ENCODE measurements at regions not wholly inside any gene's neighbourhood (a gene's known extent, or its start where the extent isn't known, plus 50 kb on each side); places are given as distances from the start of the nearest gene placed in this dataset.

DNA sequence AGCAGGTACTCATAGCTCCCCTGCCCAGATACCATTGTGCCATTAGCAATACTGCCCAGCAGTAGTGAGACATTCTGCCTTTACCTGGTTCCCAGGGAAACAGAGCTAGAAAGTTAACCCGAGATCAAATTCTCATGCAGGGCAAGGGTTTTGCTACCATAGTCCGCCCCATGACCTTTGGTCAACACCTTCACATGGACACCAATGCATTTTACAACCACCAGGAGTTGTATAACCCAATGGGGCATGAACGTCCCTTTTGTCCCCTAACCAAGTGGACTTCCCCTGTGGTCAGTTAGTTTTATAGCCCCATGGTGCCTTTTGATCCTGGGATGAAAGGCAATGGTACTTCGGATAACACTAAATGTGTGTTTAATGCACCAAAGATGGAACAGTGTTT, 151.7 kb upstream of the IQSEC1 start:
- no peak for DNase-seq

DNA sequence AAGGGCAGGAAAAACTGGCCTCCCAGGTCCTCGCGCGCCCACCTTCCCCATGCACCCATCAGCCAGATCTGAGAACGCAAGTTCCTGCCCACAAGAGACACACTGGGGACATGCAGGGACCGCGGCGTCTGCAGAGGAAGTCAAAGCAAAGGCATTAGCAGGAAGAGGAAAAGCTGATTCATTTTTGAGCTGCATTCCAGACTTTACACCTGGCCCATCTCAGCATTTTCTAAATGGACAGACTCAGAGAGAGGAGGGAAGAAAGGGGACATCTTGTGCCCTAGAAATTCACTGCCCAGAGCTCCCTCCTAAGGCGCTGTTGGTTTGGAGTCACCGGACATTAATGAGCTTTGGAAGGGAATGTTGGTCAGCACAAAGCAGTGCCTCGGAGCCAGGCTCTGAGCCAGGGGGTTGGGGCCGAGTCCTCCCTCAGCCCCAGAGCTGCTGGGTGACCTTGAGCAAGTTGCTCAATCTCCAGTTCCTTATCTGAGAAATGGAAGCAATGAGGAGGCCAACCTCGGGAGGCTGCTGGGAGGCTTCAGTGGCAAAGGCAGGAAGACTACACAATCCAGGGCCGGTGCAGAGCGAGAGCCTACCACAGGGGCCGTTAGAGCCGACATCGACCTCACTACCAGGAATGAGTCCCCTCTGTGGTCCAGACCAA, 150.5 kb upstream of the IQSEC1 start:
- DNase-seq = no peak

DNA sequence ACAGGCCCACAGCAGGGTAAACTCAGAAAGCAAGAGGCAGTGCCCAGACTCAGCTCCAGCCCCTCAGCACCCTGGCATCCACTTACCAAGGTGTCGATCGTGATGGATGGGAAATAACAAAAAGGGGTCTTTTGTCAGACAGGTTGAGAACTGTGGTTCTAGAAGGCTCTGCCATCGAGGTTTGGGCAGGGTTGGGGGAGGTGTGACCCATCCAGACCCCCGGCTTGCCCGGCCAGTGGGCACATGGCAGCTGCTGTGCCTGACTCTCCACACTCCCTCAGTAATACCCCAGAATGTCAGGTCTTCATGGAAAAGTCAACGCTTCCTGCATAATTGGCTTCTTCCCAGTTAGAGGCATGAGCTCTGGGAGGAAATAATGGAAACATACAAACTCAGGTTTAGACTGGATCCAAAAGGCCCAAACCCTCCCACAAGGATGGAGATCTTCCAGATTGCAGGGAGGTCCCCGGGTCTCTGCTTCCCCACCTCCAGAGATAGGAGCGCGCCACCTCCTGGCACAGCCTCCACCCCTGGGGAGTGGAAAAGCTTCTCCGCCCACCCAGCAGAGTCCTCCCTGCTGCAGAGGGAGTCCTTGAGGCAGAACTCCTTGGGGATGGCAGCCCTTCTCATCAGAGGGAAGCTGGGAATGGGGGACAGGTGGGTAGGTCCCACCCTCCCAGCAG, 149.8 kb upstream of the IQSEC1 start:
- DNase-seq = no peak

DNA sequence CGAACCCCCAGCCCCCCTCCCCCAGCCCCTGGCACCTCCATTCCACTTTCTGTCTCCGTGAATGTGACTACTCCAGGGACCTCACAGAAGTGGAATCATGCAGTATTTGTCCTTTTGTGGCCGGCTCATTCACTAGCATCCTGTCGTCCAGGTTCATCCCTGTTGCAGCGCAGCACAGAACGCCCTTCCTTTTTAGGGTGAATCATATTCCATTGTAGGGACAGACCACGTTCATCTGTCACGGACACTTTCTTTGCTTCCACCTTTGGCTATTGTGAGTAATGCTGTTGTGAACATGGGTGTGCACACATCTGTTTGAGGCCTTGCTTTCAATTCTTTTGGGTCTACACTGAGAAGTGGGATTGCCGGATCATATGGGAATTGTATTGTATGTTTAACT, 148.9 kb upstream of the IQSEC1 start:
- DNase-seq = no peak

DNA sequence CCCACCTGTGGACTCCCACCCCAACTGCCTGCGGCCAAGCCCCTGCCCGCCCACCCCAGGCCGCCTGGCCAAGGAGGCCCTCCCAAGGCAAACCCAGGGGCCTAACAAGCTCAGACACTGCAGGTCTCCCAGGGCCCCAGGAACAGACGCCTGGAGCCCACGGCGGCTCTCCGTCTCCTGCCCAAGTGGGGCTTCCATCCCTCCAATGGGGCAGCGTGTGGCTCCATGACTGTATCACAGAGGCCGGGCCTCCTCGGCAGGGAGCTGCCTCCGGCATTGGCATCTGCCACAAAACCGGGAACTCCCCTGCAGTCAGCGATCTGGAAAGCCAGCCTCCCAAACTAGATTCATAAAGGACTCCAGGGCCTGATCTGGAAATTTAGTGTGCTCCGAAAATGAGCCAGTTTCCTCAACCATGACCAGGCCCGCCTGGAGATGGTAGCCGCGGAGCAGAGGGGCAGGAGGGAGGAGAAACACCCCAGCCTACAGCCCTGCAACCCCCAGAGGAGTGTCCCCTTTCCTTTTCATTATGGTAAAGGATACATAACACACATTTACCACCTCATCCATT, 148.3 kb upstream of the IQSEC1 start:
- DNase-seq = no peak

DNA sequence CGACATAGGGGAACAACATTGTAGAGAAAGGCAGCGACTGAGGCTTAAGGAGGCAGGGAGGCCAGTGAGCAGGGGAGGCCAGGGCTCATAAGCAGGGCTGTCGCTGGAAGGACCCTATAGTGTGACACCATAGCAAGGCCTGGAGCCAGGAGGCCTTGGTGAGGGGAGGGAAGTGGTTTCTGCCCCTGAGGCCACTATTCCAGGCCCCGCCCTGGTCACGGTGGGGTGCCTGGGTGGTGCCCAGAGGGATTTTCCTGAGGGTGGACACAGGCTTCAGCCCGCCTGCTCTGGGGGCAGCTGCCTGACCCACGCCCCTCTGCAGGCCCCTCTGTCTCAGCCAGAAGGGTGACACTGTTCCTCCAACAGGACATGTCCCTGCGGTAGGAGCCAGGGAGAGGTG, 147.8 kb upstream of the IQSEC1 start:
- DNase-seq = no peak

DNA sequence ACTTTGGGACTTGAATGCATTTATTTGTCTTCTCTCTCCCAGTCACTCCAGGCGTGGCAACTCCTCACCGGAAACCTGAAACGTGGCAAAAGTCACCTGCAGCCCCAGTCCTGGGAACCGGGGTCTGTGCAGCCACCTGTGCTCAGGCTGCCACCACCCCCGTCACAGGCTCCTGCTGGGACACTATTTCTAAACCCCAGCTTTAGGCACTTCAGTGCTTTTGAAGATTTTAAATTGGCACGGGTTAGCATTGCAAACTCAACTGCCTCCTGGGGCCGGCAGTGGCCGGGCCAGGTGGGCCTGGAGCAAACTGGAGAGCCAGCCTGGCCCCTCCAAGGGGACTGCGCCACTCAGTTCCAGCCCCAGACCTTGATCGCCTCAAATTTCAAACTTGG, 146.7 kb upstream of the IQSEC1 start:
- DNase-seq = no peak

DNA sequence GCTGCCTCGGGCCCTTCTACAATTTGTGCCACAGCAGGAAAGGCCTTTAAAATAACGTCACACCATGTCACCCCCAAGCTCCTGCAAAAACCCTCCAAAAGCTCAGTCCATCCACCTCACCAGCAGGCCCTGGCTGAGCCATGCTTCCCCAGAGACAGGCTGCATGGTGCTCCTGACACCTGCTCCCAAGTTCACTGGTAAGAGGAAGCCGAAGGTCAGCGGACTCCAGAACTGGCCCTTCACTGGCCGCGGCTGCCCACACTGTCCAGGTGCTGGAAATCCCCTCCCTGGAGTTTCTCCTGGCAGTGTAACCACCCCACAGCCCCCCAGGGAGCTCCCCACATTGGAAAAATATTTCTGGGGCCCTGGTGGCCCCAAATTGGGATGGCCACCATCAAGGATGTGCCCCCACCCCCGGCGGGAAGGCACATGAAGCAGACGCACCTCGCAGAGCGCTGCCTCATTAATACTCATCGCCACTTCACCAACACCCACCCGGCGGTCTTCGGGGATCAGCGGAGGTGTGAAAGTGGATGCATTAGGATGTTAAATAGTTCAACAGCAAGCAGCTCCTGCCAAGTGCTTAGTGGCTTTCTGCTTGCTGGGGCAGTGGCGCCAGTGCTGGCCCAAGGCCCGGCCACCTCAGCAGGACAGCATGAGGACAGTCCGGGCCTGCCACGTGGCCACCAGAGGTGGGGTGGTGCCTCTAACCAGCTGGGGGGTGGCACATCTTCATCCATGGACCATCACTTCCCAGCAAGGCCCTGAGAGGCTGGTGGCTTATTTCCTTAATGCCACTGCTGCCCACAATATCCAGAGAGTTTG, 146.1 kb upstream of the IQSEC1 start:
- no peak for DNase-seq

DNA sequence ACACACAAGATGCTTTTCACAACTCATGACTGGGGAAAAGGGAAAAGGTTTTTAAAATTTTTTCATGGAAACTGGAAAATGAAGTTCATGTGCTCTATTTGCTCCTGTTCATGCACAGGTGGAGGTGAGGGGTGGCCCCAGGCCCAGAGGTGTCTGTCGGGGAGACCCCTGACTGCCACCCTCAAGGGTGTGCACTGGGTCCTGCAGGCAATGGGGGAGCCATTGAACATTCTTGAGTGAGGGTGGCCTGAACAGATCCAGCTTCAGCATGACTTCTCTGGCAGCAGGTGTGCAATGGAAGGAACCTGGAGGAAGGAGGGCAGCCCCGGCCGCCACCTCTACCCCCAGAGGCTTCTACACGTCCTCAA, 145.3 kb upstream of the IQSEC1 start:
- DNase-seq = no peak

DNA sequence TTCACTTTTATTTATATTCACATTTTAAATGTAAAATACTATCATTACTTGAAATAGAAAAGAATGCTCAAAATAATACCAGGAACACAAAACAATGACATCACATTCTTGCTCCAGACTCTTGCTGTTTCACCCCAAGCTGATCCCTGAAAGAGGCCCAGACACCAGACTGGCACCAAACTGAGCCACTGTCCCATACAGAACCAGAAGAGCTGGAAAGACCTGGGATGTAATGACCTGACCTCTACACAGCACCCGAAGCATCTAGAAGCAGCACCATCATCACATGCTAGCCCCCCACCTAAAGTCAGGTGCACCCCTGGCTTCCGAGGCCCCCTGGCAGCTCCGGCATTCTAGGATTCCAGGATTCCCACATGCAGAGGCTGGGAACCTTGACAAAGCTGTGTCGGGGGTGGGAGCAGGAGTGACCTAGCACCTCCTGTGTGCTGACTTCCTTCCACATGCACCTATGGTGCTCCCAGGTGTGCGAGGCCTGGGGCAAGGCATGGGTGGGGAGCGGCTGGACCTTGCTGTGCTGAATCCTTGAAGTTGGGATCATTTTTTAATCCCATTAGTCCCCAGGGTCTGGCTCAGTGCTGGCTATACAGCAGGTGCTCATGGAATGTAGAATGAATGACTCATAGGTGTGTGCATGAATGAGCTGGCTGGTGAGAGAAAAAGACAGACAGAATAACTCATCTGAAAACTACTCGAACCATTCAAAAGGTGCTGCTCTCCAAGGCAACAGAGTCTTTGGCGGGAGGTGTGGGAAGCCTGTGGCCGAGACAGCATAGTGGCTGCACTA, 144.7 kb upstream of the IQSEC1 start:
- peak; percentile 10 for DNase-seq

DNA sequence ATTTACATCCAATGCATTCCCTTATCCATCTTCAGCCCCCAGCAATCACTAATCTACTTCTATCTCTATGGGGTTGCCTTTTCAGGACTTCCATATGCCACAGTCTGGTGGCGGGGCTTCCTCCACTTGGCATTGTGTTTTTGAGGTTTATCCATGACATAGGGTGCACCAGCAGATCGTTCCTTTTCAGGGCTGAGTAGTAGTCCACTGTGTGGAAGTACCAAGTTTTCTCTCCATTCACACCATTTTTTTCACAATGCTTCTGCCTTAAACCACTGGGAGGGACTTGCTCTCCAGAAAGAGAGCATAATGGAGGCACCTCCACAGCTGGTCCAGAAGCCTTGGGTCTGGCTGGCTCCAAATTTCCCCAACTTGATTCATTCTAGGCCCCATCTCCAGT, 144.0 kb upstream of the IQSEC1 start:
- no peak for DNase-seq

DNA sequence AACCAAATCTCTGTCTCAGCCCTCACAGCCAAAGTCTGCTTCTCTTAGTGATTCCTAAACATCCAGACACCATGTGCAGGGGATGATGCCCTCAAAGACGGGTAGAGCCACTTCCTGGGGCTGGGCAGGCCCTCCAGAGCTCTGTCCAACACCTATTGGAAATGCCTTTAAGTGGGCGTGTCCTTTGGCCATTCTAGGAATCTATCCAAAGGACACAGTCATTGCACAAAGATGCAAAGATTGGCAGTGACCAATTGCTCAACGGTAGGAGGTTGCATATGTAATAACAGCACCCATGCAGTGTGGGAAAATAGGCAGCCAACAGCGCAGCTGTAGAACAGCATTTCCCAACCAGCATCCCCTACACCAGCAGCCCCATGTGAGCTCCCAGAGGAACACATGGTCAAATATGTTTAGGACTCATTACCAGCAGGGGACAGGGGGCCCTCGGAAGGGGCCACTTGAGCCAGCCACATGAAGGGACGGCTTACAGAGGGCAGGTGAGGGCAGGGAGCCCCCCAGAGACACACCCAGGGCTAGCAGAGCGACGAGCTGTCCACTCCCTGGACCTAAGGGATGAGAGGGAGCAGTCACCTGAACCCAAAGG, 142.8 kb upstream of the IQSEC1 start:
- peak; percentile 14 for DNase-seq

DNA sequence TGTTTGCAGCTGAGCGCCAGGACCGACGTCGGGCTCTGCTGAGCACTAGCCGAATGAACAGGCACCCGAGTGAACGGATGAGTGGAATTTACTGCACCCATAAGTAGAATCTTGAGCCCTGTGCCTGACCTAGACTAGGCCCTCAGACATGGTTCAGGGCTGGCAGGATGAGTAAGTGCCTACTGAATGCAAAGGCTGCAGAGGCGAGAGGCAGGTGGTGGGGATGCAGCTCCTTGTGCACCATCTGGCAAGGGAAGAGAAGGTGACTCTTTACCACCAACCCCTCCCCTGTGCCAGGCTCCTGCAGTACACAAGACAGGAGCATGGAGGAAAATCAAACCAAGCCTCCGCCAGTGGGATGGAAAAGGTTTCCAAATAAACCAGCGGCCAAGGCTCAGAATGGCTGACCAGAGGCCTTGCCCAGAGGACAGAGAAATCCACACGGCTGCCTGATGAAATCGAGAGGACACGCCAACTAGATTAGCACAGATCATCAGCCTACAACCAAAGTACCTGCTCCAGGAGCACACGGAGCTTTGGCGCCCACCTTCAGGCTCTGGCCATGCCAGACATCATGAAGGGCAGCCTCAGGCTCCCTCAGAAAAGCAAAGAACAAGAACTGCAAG, 141.7 kb upstream of the IQSEC1 start:
- DNase-seq = no peak

DNA sequence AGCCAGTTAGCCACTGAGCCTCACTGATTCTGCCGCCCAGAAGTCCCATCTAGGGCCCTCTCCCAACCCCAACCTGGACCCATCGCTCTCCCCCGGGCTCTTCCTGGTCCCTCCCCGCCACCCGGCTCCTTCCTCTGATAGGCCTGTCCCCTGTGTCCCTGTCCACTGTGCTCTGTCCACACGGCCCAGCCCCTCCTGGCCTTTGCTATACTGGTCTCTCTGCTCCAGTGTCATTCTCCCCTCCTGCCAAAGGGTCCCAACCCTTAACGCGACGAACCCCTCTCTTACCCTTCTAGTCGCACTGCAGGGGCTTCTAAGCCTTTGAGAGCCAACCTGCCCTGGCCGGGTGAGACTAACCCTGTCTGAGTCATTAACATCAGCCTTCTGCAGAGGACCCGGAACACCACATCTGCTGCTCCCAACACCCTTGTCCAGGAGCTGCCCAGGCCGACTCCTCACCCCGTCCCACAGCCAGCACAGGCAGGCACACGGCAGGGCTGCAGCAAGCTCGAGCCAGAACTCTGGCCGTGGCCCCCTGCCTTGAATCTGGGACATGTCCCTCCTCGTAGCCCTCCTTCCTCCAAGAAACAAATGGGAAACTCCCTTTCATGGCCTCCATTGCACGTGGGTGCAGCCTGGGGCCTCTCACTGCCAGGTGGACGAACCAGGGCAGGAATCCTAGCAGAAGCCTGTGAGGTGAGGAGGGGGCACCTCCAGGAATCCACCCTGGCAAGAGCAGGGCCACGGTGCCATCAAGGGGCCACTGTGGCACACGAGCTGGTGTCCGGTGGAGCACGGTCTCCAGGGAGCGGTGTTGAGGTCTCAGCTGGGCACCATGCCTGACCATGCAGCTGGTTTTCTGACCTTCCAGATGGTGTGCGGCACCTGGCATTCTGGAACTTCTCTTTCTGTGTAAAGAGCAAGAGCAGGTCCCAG, 140.9 kb upstream of the IQSEC1 start:
- DNase-seq = no peak

DNA sequence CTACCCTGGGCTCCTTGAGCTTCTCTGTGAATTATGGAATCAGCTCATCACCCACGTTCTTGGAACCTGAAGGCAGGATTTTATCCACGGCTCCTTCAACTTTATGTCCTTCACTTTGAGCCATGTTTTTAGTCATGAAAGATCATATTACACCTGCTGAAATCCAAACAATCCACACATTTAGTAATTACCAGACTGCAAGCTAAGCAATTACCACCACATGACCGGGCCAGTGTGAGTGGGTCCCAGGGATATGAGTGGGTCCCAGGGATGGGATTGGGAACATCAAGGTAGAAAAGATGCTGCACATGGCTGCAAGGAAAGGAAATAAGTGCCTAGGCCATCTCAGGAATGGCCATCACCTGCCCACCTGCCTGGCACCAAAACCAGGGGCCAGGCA, 140.3 kb upstream of the IQSEC1 start:
- DNase-seq = no peak

DNA sequence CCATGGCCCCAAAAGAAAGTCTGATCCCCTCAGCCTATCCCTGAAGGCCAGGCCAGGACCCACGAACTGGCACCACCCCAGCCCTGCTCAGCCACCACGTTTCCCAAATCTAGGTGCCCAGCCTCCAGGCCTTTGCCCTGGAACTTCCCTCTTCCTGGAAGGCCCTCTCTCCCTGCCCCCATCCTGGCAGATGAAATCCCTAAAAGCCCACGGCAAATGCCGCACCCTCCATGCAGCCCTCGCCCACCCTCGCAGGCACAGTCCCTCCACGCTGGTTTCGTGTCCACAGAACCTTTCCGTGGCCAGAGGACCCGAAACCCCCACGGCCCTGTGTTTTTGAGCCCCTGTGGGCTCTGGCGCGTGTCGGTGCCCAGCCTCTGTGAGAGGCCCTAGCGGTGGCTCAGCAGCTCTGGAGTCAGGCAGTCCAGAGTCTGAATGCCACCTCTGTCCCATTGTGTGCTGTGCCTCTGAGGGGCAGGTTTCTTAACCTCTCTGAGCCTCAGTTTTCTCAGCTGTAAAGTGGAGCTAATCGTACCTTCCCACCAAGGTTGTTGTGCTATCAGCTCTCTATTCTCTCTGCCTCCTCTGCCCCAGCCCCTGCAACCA, 138.5 kb upstream of the IQSEC1 start:
- no peak for DNase-seq

DNA sequence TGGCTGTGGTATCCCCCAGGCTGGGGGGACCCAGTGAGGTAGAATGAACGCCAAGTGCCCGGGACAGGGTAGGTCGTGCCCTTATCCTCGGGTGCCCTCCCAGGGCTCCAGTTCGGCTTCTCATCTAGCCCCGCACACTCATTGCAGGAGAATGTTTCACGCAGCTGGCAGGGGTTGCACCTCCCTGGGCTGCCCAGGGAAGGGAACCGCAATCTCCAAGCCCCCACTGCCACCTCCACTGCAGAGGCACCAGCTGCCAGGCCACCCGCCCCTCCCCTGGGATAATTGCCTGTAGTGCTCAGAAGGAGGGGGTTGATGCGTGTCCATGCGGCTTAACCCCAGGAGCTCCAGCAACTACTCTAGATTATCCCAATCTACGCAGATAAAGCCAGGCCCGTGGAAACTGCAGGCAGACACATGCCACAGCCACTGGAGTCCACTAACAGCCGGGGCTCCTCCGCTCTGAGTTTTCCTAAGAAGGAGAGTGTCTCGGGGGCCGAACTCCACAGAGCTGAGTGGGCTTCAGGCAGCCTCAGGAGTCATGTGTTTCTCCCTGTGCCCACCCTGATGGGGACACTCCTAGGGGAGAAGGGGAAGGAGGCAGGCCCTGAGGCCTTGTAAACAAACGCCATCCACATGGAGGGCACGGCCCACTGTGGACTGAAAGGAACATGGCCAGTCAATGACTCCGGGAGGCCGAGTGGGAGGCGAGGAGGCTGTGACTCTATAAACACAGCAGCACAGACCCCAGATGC, 137.2 kb upstream of the IQSEC1 start:
- no peak for DNase-seq

DNA sequence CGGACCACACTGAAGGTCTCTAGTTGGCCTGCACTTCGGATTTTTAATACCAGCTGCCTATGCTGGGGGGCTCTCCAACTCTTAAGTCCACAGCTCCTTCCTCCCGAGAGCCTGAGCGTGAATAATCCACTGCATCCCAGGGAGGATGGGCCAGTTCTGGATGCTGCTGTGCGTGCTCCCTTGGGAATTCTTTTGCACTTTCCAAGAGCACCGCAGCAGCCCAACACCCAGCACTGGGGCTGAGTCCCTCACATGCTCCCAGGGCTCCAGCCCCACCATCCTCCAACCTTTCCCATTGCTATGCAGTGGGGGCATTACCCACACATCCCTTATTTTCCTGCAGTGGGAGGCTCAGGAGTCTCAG, 136.4 kb upstream of the IQSEC1 start:
- DNase-seq = no peak

Data from fibroblast of skin of abdomen (primary cell).